Mesothelial cell of epicardium (in vitro differentiated cells): ENCODE measurements at regions not wholly inside any gene's neighbourhood (a gene's known extent, or its start where the extent isn't known, plus 50 kb on each side); places are given as distances from the start of the nearest gene placed in this dataset.
"Not testable (repeated sequence)": the region's sequence is repeated elsewhere in the genome, so short reads cannot be mapped to it uniquely, and the experiment has no call there.

ENCODE experiments used
- DNase-seq, 2 experiments: peaks; one replicate each; pipeline ENCODE4 v3.0.0; 2021; ENCODE audit warnings: low spot score in 2 of 2; ENCODE audit not compliant: unreplicated experiment in 2 of 2
- H3K27ac Mint-ChIP-seq: 2 replicates; pipeline ENCODE4 v1.8.0; 2021; ENCODE audit warnings: mixed read lengths
- H3K27me3 Mint-ChIP-seq: 2 replicates; pipeline ENCODE4 v1.8.0; 2021; ENCODE audit warnings: low read depth, mixed read lengths
- H3K36me3 Mint-ChIP-seq: 2 replicates; pipeline ENCODE4 v1.8.0; 2021; ENCODE audit warnings: mixed read lengths
- H3K4me1 Mint-ChIP-seq: 2 replicates; pipeline ENCODE4 v1.8.0; 2021; ENCODE audit warnings: mixed read lengths
- H3K4me3 Mint-ChIP-seq: 2 replicates; pipeline ENCODE4 v1.8.0; 2021; ENCODE audit warnings: mild to moderate bottlenecking, moderate library complexity, mixed read lengths
- H3K9me3 Mint-ChIP-seq: 2 replicates; pipeline ENCODE4 v1.8.0; 2021; ENCODE audit warnings: mixed read lengths
- TF ChIP-seq, protein P1 (sequence below): fragments of 200-600 bp; sonication (generic); IDR thresholded peaks from one replicate; pipeline ENCODE4 v1.5.0; 2021; ENCODE audit warnings: antibody characterized with exemption; ENCODE audit not compliant: unreplicated experiment

DNA sequence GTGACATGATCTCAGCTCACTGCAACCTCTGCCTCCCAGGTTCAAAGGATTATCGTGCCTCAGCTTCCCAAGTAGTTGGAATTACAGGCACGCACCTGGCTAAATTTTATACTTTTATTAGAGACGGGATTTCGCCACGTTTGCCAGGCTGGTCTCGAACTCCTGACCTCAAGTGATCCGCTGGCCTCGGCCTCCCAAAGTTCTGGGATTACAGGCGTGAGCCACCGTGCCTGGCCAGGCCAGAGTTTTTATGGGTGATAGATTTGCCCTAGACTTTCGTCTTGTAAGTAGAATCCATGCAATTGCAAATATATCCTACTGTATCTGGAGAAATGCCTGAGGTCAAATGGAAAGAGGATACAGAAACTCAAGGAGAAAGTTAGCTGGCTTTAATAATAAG lies 819.9 kb upstream of the SLITRK1 start:
- H3K27ac Mint-ChIP-seq, result no peak overlapping the region

DNA sequence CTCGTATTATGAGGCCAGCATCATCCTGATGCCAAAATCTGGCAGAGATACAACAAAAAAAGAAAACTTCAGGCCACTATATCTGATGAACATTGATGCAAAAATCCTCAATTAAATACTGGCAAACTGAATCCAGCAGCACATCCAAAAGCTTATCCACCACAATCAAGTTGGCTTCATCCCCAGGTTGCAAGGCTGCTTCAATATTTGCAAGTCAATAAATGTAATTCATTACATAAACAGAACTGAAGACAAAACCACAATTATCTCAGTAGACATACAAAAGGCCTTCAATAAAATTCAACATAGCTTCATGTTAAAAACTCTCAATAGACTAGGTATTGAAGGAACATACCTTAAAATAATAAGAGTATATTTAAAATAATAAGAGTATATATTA lies 815.3 kb upstream of the SLITRK1 start:
- H3K27me3 Mint-ChIP-seq, H3K36me3 Mint-ChIP-seq, H3K4me1 Mint-ChIP-seq, H3K27ac Mint-ChIP-seq, H3K4me3 Mint-ChIP-seq, DNase-seq: not testable (repeated sequence)
- peaks cover 14% of the 10 kb centered on the region for H3K9me3 Mint-ChIP-seq

More for the DNA sequence above, 819.9 kb upstream of the SLITRK1 start:
- no peak for DNase-seq
- TF ChIP-seq, protein P1, sequence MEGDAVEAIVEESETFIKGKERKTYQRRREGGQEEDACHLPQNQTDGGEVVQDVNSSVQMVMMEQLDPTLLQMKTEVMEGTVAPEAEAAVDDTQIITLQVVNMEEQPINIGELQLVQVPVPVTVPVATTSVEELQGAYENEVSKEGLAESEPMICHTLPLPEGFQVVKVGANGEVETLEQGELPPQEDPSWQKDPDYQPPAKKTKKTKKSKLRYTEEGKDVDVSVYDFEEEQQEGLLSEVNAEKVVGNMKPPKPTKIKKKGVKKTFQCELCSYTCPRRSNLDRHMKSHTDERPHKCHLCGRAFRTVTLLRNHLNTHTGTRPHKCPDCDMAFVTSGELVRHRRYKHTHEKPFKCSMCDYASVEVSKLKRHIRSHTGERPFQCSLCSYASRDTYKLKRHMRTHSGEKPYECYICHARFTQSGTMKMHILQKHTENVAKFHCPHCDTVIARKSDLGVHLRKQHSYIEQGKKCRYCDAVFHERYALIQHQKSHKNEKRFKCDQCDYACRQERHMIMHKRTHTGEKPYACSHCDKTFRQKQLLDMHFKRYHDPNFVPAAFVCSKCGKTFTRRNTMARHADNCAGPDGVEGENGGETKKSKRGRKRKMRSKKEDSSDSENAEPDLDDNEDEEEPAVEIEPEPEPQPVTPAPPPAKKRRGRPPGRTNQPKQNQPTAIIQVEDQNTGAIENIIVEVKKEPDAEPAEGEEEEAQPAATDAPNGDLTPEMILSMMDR, result no peak
- Mint-ChIP-seq H3K27me3 (no peaks in the 10 kb centered on the region), H3K36me3 (no peaks in the 10 kb centered on the region), H3K9me3 (peaks cover 23% of the 10 kb centered on the region), H3K4me1 (no peaks in the 10 kb centered on the region), H3K4me3 (no peak overlapping the region)

- no peak overlapping the region for H3K4me3 Mint-ChIP-seq
- H3K27ac Mint-ChIP-seq, result no peak overlapping the region
- TF ChIP-seq, protein P1, result no peak
- H3K27me3 Mint-ChIP-seq, result no peaks in the 10 kb centered on the region
- no peaks in the 10 kb centered on the region for H3K36me3 Mint-ChIP-seq
- DNase-seq, result no peak
- H3K4me1 Mint-ChIP-seq, result peaks cover 5% of the 10 kb centered on the region
- H3K9me3 Mint-ChIP-seq, result peaks cover 6% of the 10 kb centered on the region
Observed at GRCh38 chr13:84686973-84687372, 804.7 kb upstream of the SLITRK1 start.

DNA sequence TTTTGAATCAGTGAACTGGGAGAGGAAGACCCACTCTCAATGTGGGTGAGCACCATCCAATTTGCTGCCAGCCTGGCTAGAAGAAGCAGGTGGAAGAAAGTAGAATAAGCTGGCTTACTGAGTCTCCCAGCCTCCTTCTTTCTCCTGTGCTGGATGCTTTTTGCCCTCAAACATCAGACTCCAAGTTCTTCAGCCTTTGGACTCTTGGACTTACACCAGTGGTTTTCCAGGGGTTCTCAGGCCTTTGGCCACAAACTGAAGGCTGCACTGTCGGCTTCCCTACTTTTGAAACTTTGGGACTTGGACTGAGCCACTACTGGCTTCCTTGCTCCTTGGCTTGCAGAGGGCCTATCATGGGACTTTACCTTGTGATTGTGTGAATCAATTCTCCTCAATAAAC lies 804.2 kb upstream of the SLITRK1 start:
- no peaks in the 10 kb centered on the region for H3K36me3 Mint-ChIP-seq
- peaks cover 5% of the 10 kb centered on the region for H3K4me1 Mint-ChIP-seq
- DNase-seq, result no peak
- no peak overlapping the region for H3K4me3 Mint-ChIP-seq
- H3K27ac Mint-ChIP-seq, result no peak overlapping the region
- H3K9me3 Mint-ChIP-seq, result peaks cover 6% of the 10 kb centered on the region
- TF ChIP-seq, protein P1, result no peak
- no peaks in the 10 kb centered on the region for H3K27me3 Mint-ChIP-seq

GRCh38 chr13:84684804-84685203 lies 802.5 kb upstream of the SLITRK1 start:
- peaks cover 5% of the 10 kb centered on the region for H3K4me1 Mint-ChIP-seq
- no peak overlapping the region for H3K27ac Mint-ChIP-seq
- peaks cover 6% of the 10 kb centered on the region for H3K9me3 Mint-ChIP-seq
- DNase-seq, result no peak
- TF ChIP-seq, protein P1, result no peak
- no peaks in the 10 kb centered on the region for H3K36me3 Mint-ChIP-seq
- no peak overlapping the region for H3K4me3 Mint-ChIP-seq
- H3K27me3 Mint-ChIP-seq, result no peaks in the 10 kb centered on the region

- DNase-seq, result no peak
- Mint-ChIP-seq H3K27me3 (no peaks in the 10 kb centered on the region), H3K4me1 (peaks cover 5% of the 10 kb centered on the region), H3K27ac (no peak overlapping the region), H3K9me3 (peaks cover 6% of the 10 kb centered on the region), H3K36me3 (no peaks in the 10 kb centered on the region), H3K4me3 (no peak overlapping the region)
- TF ChIP-seq, protein P1, result no peak
Observed at GRCh38 chr13:84684048-84684662, 801.9 kb upstream of the SLITRK1 start.
